GM13976 (cell line): ENCODE measurements at regions not wholly inside any gene's neighbourhood (a gene's known extent, or its start where the extent isn't known, plus 50 kb on each side); places are given as distances from the start of the nearest gene placed in this dataset.

ENCODE experiments used
- DNase-seq: peaks from one replicate; pipeline ENCODE4 v3.0.0; 2012; ENCODE audit warnings: low spot score
- in situ Hi-C: fragments of 300-500 bp; cut with MboI; formaldehyde crosslinking; loops from one replicate; pipeline ENCODE4 v1.12.0; 2022; ENCODE audit warnings: low sequenced_read_pairs, mixed read lengths, inconsistent platforms; ENCODE audit not compliant: unreplicated experiment
- TF ChIP-seq, protein P1 (sequence below): IDR thresholded peaks from 2 replicates; pipeline ENCODE4 v1.5.1; 2012; ENCODE audit warnings: borderline replicate concordance, mild to moderate bottlenecking; ENCODE audit not compliant: insufficient read depth; ENCODE audit errors: extremely low read depth, missing control alignments, control extremely low read depth

DNA sequence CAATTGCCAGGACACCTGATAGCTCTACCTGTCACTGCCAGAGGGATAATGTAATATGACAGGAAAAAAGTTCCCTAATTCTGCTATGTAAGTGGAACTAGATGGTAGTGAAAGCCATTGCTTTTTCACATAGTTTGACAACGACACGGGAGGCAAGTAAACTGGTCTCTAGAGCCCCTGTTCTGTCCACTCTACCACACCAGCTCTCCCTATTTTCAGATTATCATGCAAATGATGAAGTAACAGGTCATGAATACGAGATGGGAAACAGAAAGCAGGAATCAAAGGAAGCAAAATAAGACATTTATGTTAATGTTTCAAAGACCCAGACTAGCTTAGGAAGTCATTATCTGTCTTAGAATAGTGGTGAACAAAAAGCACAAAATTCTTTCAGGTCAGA, 56.2 kb downstream of the TAF11L14 start:
- DNase-seq = no peak
- TF ChIP-seq, protein P1, sequence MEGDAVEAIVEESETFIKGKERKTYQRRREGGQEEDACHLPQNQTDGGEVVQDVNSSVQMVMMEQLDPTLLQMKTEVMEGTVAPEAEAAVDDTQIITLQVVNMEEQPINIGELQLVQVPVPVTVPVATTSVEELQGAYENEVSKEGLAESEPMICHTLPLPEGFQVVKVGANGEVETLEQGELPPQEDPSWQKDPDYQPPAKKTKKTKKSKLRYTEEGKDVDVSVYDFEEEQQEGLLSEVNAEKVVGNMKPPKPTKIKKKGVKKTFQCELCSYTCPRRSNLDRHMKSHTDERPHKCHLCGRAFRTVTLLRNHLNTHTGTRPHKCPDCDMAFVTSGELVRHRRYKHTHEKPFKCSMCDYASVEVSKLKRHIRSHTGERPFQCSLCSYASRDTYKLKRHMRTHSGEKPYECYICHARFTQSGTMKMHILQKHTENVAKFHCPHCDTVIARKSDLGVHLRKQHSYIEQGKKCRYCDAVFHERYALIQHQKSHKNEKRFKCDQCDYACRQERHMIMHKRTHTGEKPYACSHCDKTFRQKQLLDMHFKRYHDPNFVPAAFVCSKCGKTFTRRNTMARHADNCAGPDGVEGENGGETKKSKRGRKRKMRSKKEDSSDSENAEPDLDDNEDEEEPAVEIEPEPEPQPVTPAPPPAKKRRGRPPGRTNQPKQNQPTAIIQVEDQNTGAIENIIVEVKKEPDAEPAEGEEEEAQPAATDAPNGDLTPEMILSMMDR = no peak
- in situ Hi-C loops = no loop called here

DNA sequence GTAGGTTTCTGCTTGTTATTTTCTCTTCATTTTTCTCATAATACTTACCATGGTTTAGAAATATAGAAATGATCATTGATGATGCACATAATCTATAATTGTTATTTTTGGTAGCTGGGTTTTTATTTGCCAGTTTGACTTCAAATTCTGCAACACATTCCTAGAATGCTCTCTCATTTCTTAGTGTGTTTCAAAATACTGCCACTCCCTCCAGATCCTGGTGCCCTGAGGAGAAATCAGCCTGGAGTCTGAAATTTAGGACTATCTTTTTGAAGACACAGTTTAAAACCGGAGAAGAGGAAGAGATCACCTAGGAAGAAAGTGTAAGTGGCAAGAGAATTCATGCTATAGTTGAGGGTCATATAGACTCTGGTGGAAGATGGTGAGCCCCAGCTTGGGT, 57.5 kb downstream of the TAF11L14 start:
- in situ Hi-C loops = no loop called here
- DNase-seq = no peak

DNA sequence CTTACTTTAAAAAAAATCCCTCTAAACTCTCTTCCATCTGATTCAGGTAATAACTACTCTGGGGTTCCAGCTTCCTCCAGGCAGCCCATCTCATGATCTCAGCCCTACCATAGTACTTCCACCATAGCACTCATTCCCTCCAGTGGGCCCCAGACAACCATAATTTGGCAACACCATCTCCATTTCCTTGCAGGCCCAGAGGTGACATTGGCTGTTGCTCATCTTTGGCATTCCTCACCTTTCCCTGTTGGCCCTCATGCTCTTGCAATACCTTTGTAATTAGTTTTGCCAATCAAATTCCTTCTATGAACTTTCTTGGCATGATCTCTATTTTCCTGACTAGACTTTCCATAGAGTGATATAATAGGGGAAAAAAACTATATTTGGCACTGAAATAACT, 60.1 kb downstream of the TAF11L14 start:
- no peak for DNase-seq
- in situ Hi-C loops = no loop called here
- TF ChIP-seq, protein P1 = no peak

More for the DNA sequence above, 57.5 kb downstream of the TAF11L14 start:
- TF ChIP-seq, protein P1 = no peak

DNA sequence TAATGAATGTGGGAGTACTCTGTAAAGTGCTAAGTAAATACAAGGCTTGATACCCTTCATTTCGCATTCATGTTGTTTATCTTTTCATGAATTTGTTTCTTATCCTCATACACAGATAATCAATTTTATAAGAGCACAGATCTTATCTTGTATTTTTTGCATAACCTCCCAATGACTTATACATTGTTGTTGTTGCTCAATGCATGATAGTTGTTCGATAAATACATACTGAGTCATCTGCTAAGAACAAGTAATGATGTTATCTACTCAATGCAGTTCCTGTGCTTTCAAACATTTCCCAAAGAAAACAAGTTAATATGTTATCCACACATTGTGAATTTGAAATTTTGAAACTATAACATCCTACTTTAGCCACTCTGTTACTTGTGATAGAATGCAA, 60.7 kb downstream of the TAF11L14 start:
- TF ChIP-seq, protein P1 = no peak
- in situ Hi-C loops = no loop called here
- DNase-seq = no peak

DNA sequence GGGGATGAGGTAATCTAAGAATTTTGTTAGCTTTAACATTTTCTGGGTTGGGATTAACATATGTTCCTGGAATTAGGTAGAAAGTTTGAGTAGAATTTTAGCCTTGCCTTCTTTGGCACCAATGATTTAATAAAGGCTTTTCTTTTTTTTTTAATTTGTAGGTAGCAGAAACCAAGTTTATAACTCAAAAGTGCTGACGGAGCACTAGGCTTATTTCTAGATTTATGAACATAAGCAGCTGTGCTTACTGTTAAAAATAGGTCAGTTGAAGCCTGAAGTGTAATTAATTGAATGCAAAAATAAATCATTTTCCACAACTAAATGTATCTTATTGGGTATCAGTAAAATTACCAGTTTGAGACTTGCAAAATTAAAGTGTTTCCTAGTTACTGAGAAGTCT, 62.4 kb downstream of the TAF11L14 start:
- TF ChIP-seq, protein P1 = no peak
- DNase-seq = no peak
- in situ Hi-C loops = no loop called here

DNA sequence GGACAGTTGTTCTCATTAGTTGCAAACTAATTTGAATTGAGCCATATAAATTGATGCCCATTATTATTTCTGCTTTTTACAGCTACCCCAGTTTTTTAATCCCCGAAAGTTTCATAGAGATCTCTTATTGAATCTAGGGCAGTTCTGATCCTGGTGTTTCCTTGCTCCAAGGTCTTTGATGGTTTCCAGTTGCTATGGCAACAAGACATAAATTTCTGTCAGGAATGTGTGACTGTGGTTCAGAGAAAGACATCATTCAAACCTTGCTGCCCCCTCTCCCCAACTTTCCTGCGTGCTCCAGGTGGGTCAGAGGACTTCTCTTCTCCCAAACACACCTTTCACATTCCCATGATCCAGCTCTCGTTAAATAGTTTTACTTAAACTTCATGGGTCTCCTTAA, 63.4 kb downstream of the TAF11L14 start:
- TF ChIP-seq, protein P1 = no peak
- no peak for DNase-seq
- in situ Hi-C loops = no loop called here
